Pancreas (tissue), 10 donors: ENCODE measurements at regions not wholly inside any gene's neighbourhood (a gene's known extent, or its start where the extent isn't known, plus 50 kb on each side); places are given as distances from the start of the nearest gene placed in this dataset.
"Not testable (repeated sequence)": the region's sequence is repeated elsewhere in the genome, so short reads cannot be mapped to it uniquely, and the experiment has no call there.

Experiments used
- ATAC-seq, 4 donors: fragments of 200-7000 bp; cut with Tn5 transposase; one replicate each; pipeline versions ENCODE4 v1.8.0 to v1.9.1; 2020; ENCODE audit warnings: mild to moderate bottlenecking in 4 of 4, moderate library complexity in 4 of 4
- DNase-seq, 6 donors: peaks; one replicate each; pipeline ENCODE4 v3.0.0-alpha.2; 2020
- FAIRE-seq: peaks from 2 replicates; lab custom pipeline; 2012; peaks lifted over from hg19 to GRCh38; lab: Jason Lieb, UNC
- H3K27ac ChIP-seq, 4 donors: fragments of 200-600 bp; sonication (generic); 1 replicate in 3 of 4; 2 replicates in 1 of 4; pipeline versions ENCODE4 v1.5.0 to v1.8.0; 2020
- H3K27me3 ChIP-seq, 4 donors: fragments of 200-600 bp; one replicate each; pipeline ENCODE4 v1.8.0; 2021
- H3K36me3 ChIP-seq, 3 donors: fragments of 200-600 bp; sonication (generic) in 1 of 3; one replicate each; pipeline versions ENCODE4 v1.5.0 to v1.8.0; 2020 to 2021
- H3K4me1 ChIP-seq, 3 donors: fragments of 200-600 bp; one replicate each; pipeline ENCODE4 v1.8.0; 2021
- H3K4me3 ChIP-seq, 4 donors: fragments of 200-600 bp; sonication (generic) in 2 of 4; one replicate each; pipeline versions ENCODE4 v1.5.0 to v1.8.0; 2020 to 2021
- H3K9me3 ChIP-seq, 4 donors: fragments of 200-600 bp; one replicate each; pipeline ENCODE4 v1.8.0; 2021
- CTCF ChIP-seq, 4 donors: fragments of 200-600 bp; sonication (generic) in 3 of 4; IDR thresholded peaks; one replicate each; pipeline versions ENCODE4 v1.5.0 to v1.8.0; 2021; ENCODE audit warnings: antibody characterized with exemption in 4 of 4
- WGBS, 2 donors: extraction: QIAGEN DNeasy Blood & Tissue Kit; methylation state at CpG; one replicate each; pipeline ENCODE4 v1.1.7; 2013; 5-methylcytosine and 5-hydroxymethylcytosine counted together
- intact Hi-C, 3 donors: fragments of 100-400 bp; cut with DNase I; formaldehyde crosslinking; loops; one replicate each; pipeline versions ENCODE4 v1.11.1 to v1.14.2; 2022
- donor health status: healthy with polysubstance abuse.
- donor health status: DM: no; HTN: no; CAD: no; lungs with moderate emphysema.
- donor health status: DM: no; HTN: no; CAD: no.
- donor health status: control.
- donor health status: control.
- donor health status: Bipolar disorder and iron deficiency.
- donor health status: DM: yes; HTN: yes; CAD: no.
- donor health status: DM: no; HTN: no; CAD: no.
- donor health status: DM: no; HTN: no; CAD: no.
- donor health status: DM: yes; HTN: yes; CAD: no.

- Histone ChIP-seq H3K36me3 (no peaks in the 10 kb centered on the region), H3K4me3 (no peak overlapping the region), H3K27ac (no peak overlapping the region), H3K4me1 (no peaks in the 10 kb centered on the region), H3K9me3 (no peaks in the 10 kb centered on the region), H3K27me3 (no peaks in the 10 kb centered on the region)
- FAIRE-seq (no peak), ATAC-seq (no peak), DNase-seq (no peak)
- intact Hi-C loops, result no loop called here
- 85 to 91% methylated on average over 6 of the region's 6 CpGs for WGBS, 2 donors
- no peak for TF ChIP-seq CTCF (IDR thresholded peaks at IDR 0.05)
Observed at GRCh38 chr10:65628493-65629139, 1297.2 kb upstream of the LRRTM3 start.

GRCh38 chr10:65660006-65660405 is 1265.8 kb upstream of the LRRTM3 start:
- WGBS, 2 donors, result 52 to 66% methylated on average over 1 of the region's 1 CpG
- ATAC-seq (no peak), FAIRE-seq (no peak), DNase-seq (no peak)
- intact Hi-C loops, result no loop called here
- no peaks in the 10 kb centered on the region for H3K27me3 ChIP-seq
- H3K27ac ChIP-seq, result no peak overlapping the region
- no peaks in the 10 kb centered on the region for H3K36me3 ChIP-seq
- no peak overlapping the region for H3K4me3 ChIP-seq
- no peaks in the 10 kb centered on the region for H3K9me3 ChIP-seq
- TF ChIP-seq CTCF (IDR thresholded peaks at IDR 0.05), result no peak
- H3K4me1 ChIP-seq, result no peaks in the 10 kb centered on the region

- Histone ChIP-seq H3K9me3 (no peaks in the 10 kb centered on the region), H3K27me3 (no peaks in the 10 kb centered on the region), H3K27ac (no peak overlapping the region), H3K4me3 (no peak overlapping the region), H3K36me3 (no peaks in the 10 kb centered on the region), H3K4me1 (no peaks in the 10 kb centered on the region)
- FAIRE-seq (no peak), ATAC-seq (no peak), DNase-seq (no peak)
- 92 to 97% methylated on average over 3 of the region's 3 CpGs for WGBS, 2 donors
- TF ChIP-seq CTCF (IDR thresholded peaks at IDR 0.05), result no peak
- intact Hi-C loops, result no loop called here
Observed at GRCh38 chr10:65670087-65670486, 1255.7 kb upstream of the LRRTM3 start.

- not testable (repeated sequence) for ATAC-seq, H3K4me3 ChIP-seq, FAIRE-seq
Observed at GRCh38 chr10:65670596-65670995, 1255.2 kb upstream of the LRRTM3 start.

GRCh38 chr10:65675236-65675635 is 1250.6 kb upstream of the LRRTM3 start:
- 57 to 58% methylated on average over 7 of the region's 7 CpGs for WGBS, 2 donors
- Histone ChIP-seq H3K9me3 (no peaks in the 10 kb centered on the region), H3K4me1 (no peaks in the 10 kb centered on the region), H3K27ac (no peak overlapping the region), H3K27me3 (no peaks in the 10 kb centered on the region), H3K36me3 (no peaks in the 10 kb centered on the region), H3K4me3 (no peak overlapping the region)
- ATAC-seq, result no peak
- intact Hi-C loops, result no loop called here
- no peak for FAIRE-seq
- no peak for DNase-seq
- TF ChIP-seq CTCF (IDR thresholded peaks at IDR 0.05), result no peak

More at GRCh38 chr10:65670596-65670995, 1255.2 kb upstream of the LRRTM3 start:
- H3K4me1 ChIP-seq, DNase-seq, intact Hi-C loops, H3K27me3 ChIP-seq, H3K27ac ChIP-seq, H3K9me3 ChIP-seq, H3K36me3 ChIP-seq: not testable (repeated sequence)
- 94 to 95% methylated on average over 1 of the region's 1 CpG for WGBS, 2 donors
